MM.1S (cell line): ENCODE measurements at regions not wholly inside any gene's neighbourhood (a gene's known extent, or its start where the extent isn't known, plus 50 kb on each side); places are given as distances from the start of the nearest gene placed in this dataset.

Experiments
- CTCF ChIP-seq: fragments of 300-600 bp; sonication (generic); IDR thresholded peaks from 2 replicates; pipeline ENCODE4 v1.5.1; 2016; ENCODE audit warnings: antibody characterized with exemption, low read length, mixed read lengths
- EZH2 ChIP-seq: fragments of 300-600 bp; sonication (generic); optimal IDR thresholded peaks from 2 replicates; pipeline ENCODE3; 2017; ENCODE audit warnings: low read depth, mild to moderate bottlenecking, antibody characterized with exemption, low read length, mixed read lengths
- EZH2phosphoT487 ChIP-seq: fragments of 300-600 bp; sonication (generic); IDR thresholded peaks from 2 replicates; pipeline ENCODE4 v1.6.1; 2018; ENCODE audit warnings: antibody characterized with exemption, low read length

- TF ChIP-seq CTCF (no peak), EZH2 (no peak), EZH2phosphoT487 (no peak)
Measured at GRCh38 chr4:133014473-133015135, 134.5 kb upstream of the PCDH10 start.
